Fibroblast of peridontal ligament (primary cell): ENCODE measurements at regions not wholly inside any gene's neighbourhood (a gene's known extent, or its start where the extent isn't known, plus 50 kb on each side); places are given as distances from the start of the nearest gene placed in this dataset.

ENCODE experiments used
- DNase-seq: peaks from one replicate; pipeline ENCODE4 v3.0.0-alpha.2; 2010; ENCODE audit errors: extremely low read depth

DNA sequence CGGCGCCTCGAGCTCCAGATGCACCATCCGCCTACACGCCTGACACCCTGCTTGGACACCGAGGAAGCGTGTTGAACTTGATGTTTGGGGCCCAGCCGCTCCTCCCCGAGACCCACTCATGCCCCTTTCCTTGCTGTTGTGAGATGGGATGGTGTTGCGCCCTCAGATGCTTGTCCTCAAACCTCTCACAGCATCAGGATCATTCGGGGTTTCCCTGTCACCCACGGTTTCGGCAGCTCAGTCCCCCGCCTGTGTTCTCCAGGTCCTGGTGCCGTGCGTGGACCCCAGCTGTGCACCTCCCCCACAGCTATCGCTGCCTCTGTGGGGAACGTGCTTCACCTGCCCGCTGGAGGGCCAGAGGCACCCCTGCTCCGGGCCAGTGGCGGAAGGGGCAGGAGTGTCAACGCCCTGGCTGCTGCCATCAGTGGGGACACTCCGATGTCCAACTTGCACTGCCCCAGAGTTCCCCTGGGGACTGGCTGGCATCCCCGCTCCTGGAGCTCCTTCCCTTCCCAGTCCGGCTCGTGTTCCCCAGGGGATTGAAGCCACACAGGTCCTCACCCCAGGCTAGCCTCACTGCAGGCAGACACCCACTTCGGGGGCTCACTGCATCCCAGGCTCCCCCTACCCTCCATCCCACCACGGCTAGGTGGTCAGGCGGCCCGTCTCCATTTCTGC, 82.3 kb upstream of the ADRA2C start:
- DNase-seq, result no peak

DNA sequence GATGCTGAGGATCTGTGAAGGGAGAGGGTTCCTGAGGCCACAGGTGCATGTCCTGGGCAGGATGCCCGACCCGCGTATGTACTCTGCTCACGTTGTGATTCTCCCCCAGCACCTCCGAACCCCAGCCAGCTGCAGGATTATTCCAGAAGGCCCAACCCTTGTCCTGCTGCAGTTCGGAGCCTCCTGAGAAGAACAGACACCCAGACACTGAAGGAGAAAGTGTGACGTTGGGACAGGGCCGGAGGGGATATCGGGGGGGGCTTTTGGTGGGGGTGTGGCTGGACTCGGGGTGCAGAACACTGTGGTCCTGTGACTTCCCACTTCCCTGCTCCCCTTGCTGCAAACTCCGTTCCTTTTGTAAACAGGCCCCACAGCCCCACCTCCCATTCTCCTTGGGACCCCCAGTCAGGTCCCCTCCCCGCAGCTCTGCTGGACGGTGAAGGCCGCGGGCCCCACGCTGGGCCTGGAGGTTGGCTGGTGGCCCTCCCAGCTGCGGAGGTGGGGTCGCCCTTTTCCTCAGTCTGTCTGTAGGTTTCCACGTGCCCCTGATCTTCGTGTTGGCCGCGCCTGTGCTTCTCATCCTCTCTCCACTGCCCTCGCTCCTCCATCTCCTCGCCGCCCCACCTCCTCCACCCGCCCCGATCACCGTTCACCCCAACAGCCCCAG, 83.0 kb upstream of the ADRA2C start:
- DNase-seq, result no peak

GRCh38 chr4:3682236-3683076, 83.7 kb upstream of the ADRA2C start:
- DNase-seq, result no peak

DNA sequence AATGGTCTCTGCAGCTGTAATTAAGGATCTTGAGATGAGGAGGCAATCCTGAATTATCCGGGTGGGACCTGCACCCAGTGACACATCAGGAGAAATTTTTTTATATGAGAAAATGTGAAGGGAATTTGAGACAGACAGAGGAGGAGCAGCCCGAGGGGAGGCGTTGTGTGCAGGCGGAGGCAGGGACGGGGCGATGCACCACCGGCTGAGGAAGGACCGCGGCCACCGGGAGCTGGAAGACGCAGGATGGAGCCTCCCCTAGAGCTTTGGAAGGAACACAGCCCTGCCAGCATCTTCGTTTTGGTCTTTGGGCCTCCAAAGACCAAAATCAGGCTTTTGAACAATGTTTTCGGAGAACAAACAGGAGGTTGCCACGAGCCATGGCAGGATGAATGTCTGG, 85.0 kb upstream of the ADRA2C start:
- no peak for DNase-seq

DNA sequence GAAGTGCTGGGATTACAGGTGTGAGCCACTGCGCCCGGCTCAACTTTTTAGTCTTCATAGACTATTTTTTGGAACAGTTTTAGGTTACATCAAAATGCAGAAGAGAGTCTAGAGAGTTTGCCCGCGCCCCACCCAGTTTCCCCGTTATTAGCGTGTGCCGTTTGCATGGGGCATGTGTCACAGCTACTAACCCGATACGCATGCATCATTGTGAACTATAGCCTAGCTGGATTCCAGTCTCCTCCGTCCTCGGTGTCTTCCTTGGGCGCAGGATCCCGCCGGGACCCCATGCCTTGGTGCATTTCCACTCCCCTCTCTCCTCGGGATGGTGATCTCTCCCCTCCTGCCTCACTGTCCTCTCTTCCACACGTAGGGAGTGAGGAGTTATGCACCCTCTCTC, 85.5 kb upstream of the ADRA2C start:
- DNase-seq, result no peak

DNA sequence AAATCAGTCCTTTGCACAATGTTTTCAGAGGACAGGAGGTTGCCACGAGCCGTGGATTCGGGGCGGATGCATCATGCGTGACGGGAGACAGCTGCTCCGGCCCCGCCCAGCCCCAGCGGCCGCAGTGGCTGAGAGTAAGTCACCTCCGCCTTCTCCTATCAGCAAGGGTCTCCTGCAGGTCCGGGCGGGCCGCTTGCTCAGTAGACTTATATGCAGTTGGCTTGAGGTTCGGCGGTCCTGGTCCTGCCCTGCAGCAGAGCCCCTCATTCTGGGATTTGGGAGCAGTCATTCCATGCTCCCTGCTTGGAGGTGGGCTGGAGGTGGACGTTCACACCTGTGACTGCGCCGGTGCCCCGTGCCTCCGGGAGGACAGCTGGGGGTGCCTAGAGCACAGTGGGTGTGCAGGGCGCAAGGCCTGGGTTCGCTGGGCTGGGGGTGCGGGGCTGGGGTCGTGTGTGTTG, 86.3 kb upstream of the ADRA2C start:
- DNase-seq, result no peak

DNA sequence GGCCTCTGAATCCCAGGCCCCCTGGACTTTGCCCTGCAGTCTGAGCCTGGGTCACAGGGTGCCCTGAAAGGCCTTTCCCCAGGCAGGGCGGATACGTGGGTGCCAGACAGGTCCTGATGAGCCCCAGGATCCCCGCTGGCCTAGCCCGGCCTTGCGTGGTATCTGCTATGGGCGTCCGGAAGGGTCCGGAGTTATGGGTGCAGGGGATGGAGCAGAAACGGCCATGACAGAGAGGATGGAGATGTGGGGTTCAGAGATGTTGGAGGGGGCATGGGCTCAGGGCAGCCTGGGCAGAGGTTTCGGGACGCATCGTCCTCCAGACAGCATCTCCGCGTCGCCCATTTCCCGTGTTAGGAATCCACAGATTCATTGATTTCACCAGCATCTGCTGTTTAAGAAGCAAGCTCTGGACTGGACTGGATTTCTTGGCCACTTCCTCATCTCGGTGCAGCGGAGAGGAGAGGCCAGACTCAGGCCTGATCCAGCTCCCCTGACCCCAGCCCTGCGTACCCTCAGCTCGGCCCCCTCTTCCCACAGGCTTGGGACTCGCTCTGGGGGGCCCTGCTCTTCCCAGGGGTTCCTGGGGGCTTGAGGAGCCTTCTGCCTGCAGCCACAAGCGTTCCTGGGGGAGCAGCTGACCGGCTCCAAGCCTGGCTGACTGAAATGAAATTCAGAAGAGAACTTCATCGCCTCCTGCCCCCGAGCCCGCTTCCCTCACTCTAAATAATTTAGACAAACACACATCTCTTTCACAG, 86.9 kb upstream of the ADRA2C start:
- no peak for DNase-seq

DNA sequence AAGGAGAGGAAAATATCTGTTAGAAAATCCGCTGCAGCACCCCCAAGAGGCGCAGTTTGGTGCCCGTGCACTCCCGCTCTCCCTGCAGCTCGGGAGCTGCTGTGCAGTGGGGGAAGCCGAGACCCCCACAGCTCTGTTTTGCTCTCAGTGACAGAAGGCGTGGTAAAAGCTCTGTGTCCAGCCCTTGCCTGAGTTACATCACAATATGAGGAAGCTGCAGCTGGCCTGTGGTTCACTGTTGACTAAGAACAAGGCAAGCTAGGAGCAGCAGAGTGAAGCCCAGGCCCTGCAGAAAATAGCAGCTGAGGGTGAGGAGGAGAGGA, 88.5 kb upstream of the ADRA2C start:
- DNase-seq, result no peak

DNA sequence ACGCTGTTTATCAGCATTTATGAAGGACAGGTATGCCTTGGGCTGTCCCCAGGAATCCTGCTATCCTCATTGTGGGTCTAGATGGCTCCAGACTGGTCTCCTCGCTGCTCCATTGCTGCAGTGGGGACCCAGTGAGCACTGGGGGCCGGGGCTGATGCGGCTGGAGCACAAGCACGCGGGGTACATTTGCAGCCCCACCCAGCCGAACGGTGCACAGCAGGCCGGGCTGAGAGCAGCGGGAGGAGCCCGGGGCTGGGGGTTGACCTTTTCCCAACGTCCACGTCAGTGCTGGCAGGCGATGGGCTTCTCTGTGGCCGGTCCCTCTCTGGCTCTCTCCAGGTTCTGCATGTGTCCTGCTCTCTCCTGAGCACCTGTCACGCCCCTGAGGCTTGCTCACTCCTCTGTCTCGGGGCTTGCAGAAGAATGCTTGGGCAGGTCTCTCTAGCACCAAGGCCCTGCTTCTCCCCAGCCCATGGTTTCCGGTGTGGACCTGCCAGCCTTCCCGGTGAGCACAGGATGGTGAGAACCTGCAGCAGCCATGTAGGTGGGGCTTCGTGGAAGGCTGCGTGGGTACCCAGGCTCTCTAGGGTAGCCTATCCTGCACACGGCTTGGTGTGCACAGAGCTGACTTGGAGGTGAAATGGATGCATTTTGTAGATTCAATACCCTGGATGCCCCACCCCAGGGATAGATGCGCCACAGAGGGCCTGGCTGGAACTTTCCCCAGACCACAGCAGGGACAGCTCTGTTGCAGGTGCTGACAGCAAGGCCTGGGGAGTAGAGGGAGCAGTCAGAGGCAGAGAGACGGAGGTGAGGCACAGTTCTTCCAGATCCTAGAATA, 89.1 kb upstream of the ADRA2C start:
- no peak for DNase-seq

DNA sequence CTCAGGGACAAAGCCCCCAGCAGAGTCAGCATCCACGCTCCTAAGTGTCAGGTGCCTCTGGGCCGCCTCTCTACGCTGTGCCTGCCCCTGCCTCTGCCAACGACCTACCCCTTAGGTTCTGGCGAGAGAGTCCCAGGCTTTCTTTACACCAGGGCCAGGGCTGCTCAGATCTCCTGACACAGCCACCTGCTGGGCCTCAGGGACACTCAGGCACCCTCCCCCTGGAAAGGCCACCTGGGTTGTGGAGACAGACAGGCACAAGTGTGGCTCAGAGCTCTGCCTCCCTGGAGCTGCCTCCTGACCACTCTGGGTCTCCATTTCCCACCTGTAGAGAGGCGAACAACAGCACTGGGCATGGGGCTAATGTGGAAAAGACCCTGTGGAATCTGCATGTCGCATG, 90.0 kb upstream of the ADRA2C start:
- no peak for DNase-seq

DNA sequence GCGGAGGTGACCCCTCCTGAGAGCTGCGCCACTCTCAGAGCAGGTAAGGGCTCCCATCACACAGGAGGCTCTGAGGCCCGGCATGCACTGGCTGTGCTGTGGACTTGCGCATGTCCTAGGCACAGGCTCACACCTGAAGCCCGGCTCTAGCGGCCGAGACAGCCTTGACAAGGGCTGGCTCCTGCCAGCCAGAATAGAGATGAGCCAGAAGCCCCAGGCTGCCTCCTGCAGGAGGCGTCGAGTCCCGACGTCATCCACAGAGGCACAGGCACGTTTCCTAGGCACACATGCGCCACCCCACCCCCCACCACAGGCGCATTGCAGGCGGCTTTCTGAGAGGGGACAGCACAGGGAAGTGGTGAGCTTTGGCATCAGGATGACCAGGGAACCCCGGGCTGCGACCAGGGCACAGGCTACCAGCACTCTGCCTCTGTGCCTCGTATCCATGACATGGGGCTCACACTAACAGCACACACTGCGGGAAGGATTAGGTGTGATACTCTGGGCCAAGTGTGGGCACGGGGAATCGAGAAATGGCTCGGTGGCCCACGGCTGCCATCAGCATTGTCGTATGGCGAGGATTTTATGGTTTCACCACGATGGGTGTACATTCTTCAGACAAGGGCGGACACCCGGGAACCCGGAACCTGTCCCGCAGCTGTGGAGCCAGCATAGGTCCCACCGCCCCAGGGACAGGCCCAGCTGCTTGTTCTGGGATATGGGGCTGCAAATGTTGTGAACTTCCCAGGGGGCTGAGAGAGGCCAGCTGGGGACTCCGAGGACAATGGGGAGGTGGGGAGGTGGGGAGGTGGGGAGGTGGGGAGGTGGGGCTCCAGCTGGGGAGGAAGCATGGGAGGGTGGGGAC, 90.7 kb upstream of the ADRA2C start:
- no peak for DNase-seq

- DNase-seq, result no peak
Observed at GRCh38 chr4:3674479-3674851, 91.7 kb upstream of the ADRA2C start.

DNA sequence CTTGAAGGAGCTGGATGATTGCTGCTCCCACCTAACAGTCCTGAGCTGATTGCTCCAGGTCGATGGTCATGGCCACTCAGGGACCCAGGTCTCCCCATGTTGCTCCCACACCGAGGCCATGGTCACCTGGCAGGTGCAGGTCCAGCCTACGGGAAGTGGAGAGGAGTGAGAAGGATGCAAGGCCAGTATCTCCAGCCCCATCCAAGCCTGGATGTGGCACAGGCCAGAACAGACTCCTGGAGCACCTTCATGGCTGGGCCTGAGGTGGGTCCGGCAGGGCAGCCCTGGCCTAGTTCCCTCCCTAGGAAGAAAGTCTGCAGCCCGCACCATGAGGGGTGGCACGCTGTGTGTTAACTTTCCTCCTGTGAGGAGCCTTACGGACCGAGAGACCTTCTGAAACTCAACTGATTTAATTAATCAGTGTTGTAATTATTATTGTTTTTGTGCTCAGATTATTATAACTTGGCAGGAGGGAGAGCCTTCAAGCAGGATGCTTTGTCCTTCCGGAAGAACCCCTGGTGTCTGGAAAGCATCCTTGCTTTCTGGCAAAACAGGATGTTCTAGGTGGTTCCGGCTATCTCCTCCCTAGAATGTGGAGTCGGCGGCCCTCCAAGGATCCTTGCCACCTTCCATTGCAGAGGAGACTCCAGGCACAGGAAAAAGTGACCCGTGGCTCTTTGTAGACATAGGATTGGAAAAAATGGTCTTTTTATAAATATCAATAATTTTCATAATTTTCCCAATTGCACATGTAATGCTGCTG, 92.3 kb upstream of the ADRA2C start:
- no peak for DNase-seq

GRCh38 chr4:3673176-3673575, 93.0 kb upstream of the ADRA2C start:
- DNase-seq, result no peak

DNA sequence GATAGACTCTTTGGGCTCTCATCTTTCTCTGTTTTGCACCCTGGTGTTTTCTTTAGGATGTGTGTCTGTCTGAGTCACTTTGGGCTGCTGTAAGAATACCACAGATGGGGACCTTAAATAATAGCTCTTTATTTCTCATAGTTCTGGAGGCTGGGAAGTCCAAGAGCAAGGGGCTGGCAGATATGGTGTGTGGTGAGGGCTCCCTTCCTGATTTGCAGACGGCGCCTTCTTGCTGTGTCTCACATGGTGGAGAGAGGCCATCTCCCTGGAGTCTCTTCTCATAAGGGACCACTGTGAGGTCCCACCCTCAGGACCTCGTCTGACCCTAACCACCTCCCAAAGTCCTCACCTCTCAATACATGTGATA, 93.7 kb upstream of the ADRA2C start:
- DNase-seq, result no peak

DNA sequence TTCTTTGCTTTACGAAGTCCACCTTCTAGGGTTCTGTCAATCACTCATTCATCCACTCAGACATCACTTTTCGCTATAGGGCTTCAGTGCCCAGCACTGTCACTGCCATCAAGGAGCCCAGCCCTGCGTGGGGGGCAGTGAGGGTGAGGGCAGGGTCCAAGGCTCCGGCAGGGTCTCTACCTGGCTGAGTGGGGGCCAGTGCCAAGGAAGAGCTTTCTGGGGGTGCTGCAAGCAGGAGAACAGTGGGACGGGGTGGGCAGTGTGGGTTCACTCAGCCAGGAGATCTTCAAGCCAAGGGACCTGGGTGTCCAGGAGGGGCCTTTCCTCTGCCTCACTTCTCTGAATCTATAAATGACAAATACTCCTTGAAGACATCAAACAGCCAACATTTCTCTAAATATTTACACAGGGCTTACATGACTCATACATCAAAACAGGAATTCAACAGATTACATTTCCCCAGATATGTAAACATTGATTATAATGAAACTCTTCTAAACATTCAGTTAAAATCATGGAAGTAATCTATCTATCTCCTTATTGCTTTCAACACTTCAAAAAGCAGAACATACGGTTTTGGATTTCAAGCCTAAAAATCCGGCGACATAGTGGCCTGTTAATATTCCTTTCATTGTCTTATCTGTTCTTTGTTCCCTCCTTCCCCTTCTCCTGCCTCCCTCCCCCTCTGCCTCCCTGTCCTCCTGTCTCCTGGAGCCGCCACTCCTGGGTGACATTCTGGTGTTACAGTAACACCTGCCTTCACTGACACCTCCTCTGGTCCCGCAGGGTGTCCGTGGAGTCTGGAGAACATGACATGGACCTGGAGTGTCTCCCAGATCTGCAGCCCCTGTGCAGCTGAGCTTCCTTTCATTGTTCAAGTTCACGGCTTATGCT, 94.4 kb upstream of the ADRA2C start:
- DNase-seq, result peak; percentile 11

DNA sequence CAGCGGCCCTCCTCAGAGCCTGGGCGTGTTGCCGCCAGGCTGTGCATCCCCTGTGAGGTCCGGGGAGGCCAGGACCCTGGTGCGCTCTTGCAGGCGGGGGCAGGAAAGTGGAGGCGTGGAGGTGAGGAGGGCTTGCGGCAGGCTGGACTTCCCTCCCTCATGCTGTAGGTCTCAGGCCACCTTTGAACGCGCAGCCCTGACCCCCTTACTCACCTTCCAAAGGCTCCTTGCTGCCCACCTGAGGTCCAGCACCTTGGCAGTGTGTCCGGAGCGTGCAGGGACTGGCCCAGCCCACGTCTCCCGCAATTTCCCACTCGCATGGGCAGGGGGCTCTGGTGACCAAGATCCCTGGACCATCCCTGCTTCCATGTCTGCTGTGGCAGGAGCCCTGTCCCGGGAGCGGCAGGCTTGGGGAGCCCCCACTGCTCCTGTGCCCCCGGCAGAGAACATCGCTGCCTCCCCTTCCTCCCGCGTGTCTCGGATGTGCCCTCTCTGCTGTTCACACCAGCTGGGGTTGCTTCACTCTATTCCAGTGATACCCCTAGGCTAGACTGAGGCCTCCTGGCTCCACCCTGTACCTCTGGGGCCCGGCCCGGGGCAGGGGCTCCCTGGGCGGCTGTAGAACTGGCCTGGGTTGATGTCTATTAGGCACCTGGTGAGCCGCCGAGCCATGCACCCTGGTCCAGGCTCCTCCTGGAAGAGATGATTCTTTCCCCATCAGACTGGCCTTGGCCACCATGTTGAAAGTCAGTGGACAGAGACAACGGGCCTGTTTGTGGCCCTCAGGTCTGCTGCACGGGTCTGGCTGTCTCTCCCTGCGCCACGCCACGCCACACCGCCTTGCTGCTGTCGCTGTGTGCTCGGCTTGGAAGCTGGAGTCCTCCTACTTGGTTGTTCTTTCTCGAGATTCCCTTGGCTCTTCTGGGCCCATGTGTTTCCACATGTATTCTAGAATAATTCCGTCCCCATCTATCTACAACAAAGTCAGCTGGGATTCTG, 95.4 kb upstream of the ADRA2C start:
- DNase-seq, result no peak
